Type B pancreatic cell (in vitro differentiated cells): ENCODE measurements at regions not wholly inside any gene's neighbourhood (a gene's known extent, or its start where the extent isn't known, plus 50 kb on each side); places are given as distances from the start of the nearest gene placed in this dataset.
A peak's percentile ranks its signal among the peaks of the same experiment; 100 is the strongest.

Experiments used
- DNase-seq: peaks from one replicate; pipeline ENCODE4 v3.0.0; 2021; ENCODE audit warnings: mixed read lengths; ENCODE audit not compliant: unreplicated experiment; ENCODE audit errors: extremely low spot score
- H3K27ac Mint-ChIP-seq: 2 replicates; pipeline ENCODE4 v1.8.0; 2021; ENCODE audit warnings: mild to moderate bottlenecking, mixed read lengths
- H3K27me3 Mint-ChIP-seq: 2 replicates; pipeline ENCODE4 v1.8.0; 2021; ENCODE audit warnings: mixed read lengths
- H3K36me3 Mint-ChIP-seq: 2 replicates; pipeline ENCODE4 v1.8.0; 2021; ENCODE audit warnings: mixed read lengths
- H3K4me1 Mint-ChIP-seq: one replicate; pipeline ENCODE4 v1.8.0; 2021; ENCODE audit warnings: mixed read lengths; ENCODE audit not compliant: unreplicated experiment
- H3K4me3 Mint-ChIP-seq: 2 replicates; pipeline ENCODE4 v1.8.0; 2021; ENCODE audit warnings: mild to moderate bottlenecking, mixed read lengths
- H3K9me3 Mint-ChIP-seq: 2 replicates; pipeline ENCODE4 v1.8.0; 2021; ENCODE audit warnings: mixed read lengths
- CTCF ChIP-seq: fragments of 200-600 bp; sonication (generic); conservative IDR thresholded peaks from 2 replicates; pipeline ENCODE4 v1.5.0; 2021; ENCODE audit warnings: antibody characterized with exemption, mild to moderate bottlenecking

- no peak overlapping the region for H3K27ac Mint-ChIP-seq
Observed at GRCh38 chr14:101200650-101201516, 297.4 kb upstream of the RTL1 start.

GRCh38 chr14:101201535-101202151 lies 298.1 kb upstream of the RTL1 start:
- DNase-seq: peak; percentile 57
- no peaks in the 10 kb centered on the region for H3K36me3 Mint-ChIP-seq
- H3K27ac Mint-ChIP-seq: no peak overlapping the region
- H3K4me3 Mint-ChIP-seq: no peak overlapping the region
- H3K27me3 Mint-ChIP-seq: no peaks in the 10 kb centered on the region
- H3K9me3 Mint-ChIP-seq: peaks cover 9% of the 10 kb centered on the region
- peaks cover 5% of the 10 kb centered on the region for H3K4me1 Mint-ChIP-seq
- no peak for TF ChIP-seq CTCF

More at GRCh38 chr14:101200650-101201516, 297.4 kb upstream of the RTL1 start:
- Mint-ChIP-seq H3K27me3 (no peaks in the 10 kb centered on the region), H3K9me3 (peaks cover 3% of the 10 kb centered on the region), H3K4me3 (no peak overlapping the region), H3K4me1 (peaks cover 9% of the 10 kb centered on the region), H3K36me3 (no peaks in the 10 kb centered on the region)
- peak; percentile 50 for DNase-seq
- no peak for TF ChIP-seq CTCF

GRCh38 chr14:101202627-101203404 lies 299.3 kb upstream of the RTL1 start:
- Mint-ChIP-seq H3K27me3 (no peaks in the 10 kb centered on the region), H3K36me3 (no peaks in the 10 kb centered on the region), H3K4me1 (peaks cover 4% of the 10 kb centered on the region), H3K4me3 (no peak overlapping the region), H3K27ac (no peak overlapping the region), H3K9me3 (peaks cover 15% of the 10 kb centered on the region)
- TF ChIP-seq CTCF: no peak
- DNase-seq: peak; percentile 57

GRCh38 chr14:101206556-101206955 lies 303.0 kb upstream of the RTL1 start:
- Mint-ChIP-seq H3K9me3 (peaks cover 34% of the 10 kb centered on the region), H3K27me3 (no peaks in the 10 kb centered on the region), H3K4me3 (no peak overlapping the region), H3K36me3 (no peaks in the 10 kb centered on the region), H3K4me1 (no peaks in the 10 kb centered on the region), H3K27ac (no peak overlapping the region)
- DNase-seq: no peak
- TF ChIP-seq CTCF: no peak

GRCh38 chr14:101207041-101207440 lies 303.5 kb upstream of the RTL1 start:
- no peaks in the 10 kb centered on the region for H3K27me3 Mint-ChIP-seq
- H3K4me1 Mint-ChIP-seq: no peaks in the 10 kb centered on the region
- peaks cover 37% of the 10 kb centered on the region for H3K9me3 Mint-ChIP-seq
- TF ChIP-seq CTCF: no peak
- no peak overlapping the region for H3K27ac Mint-ChIP-seq
- no peak overlapping the region for H3K4me3 Mint-ChIP-seq
- DNase-seq: no peak
- H3K36me3 Mint-ChIP-seq: no peaks in the 10 kb centered on the region
